ENCODE measurements at regions not wholly inside any gene's neighbourhood (a gene's known extent, or its start where the extent isn't known, plus 50 kb on each side); places are given as distances from the start of the nearest gene placed in this dataset.

- DNase-seq (ENCODE audit: low spot score in 2 of 2) (no peak), FAIRE-seq (no peak)
Measured at GRCh38 chr14:51533872-51534553, 117.7 kb upstream of the FRMD6 start.

- DNase-seq (ENCODE audit: low spot score in 2 of 2) (no peak), FAIRE-seq (no peak)
Measured at GRCh38 chr14:51534610-51535011, 117.1 kb upstream of the FRMD6 start.

GRCh38 chr14:51535443-51536044 lies 116.2 kb upstream of the FRMD6 start:
- DNase-seq (ENCODE audit: low spot score in 2 of 2) (no peak), FAIRE-seq (no peak)

GRCh38 chr14:51538973-51539372 lies 112.7 kb upstream of the FRMD6 start:
- no peak for FAIRE-seq
- DNase-seq (ENCODE audit: low spot score in 2 of 2), result no peak

- FAIRE-seq, result no peak
- DNase-seq (ENCODE audit: low spot score in 2 of 2), result no peak
Measured at GRCh38 chr14:51539571-51540037, 112.1 kb upstream of the FRMD6 start.

GRCh38 chr14:51540364-51540763 lies 111.3 kb upstream of the FRMD6 start:
- FAIRE-seq (no peak), DNase-seq (ENCODE audit: low spot score in 2 of 2) (no peak)

GRCh38 chr14:51544471-51544870 lies 107.2 kb upstream of the FRMD6 start:
- FAIRE-seq (no peak), DNase-seq (ENCODE audit: low spot score in 2 of 2) (no peak)

GRCh38 chr14:51544901-51545300 lies 106.8 kb upstream of the FRMD6 start:
- DNase-seq (ENCODE audit: low spot score in 2 of 2), result no peak
- FAIRE-seq, result no peak

GRCh38 chr14:51545396-51545795 lies 106.3 kb upstream of the FRMD6 start:
- DNase-seq (ENCODE audit: low spot score in 2 of 2) (no peak), FAIRE-seq (no peak)

- FAIRE-seq (no peak), DNase-seq (ENCODE audit: low spot score in 2 of 2) (no peak)
Measured at GRCh38 chr14:51546099-51546498, 105.6 kb upstream of the FRMD6 start.

- FAIRE-seq (no peak), DNase-seq (ENCODE audit: low spot score in 2 of 2) (no peak)
Measured at GRCh38 chr14:51546603-51547258, 105.0 kb upstream of the FRMD6 start.

- DNase-seq (ENCODE audit: low spot score in 2 of 2), result peak in 1 of 2 donors; percentile 13
- no peak for FAIRE-seq
Measured at GRCh38 chr14:51547260-51547659, 104.5 kb upstream of the FRMD6 start.

GRCh38 chr14:51547701-51548100 lies 104.0 kb upstream of the FRMD6 start:
- FAIRE-seq, result no peak
- DNase-seq (ENCODE audit: low spot score in 2 of 2), result no peak

GRCh38 chr14:51548187-51548586 lies 103.5 kb upstream of the FRMD6 start:
- FAIRE-seq (no peak), DNase-seq (ENCODE audit: low spot score in 2 of 2) (no peak)

- DNase-seq (ENCODE audit: low spot score in 2 of 2), result peak in 1 of 2 donors; percentile 15
- no peak for FAIRE-seq
Measured at GRCh38 chr14:51550636-51551035, 101.1 kb upstream of the FRMD6 start.

GRCh38 chr14:51552275-51552674 lies 99.4 kb upstream of the FRMD6 start:
- DNase-seq (ENCODE audit: low spot score in 2 of 2) (no peak), FAIRE-seq (no peak)

- DNase-seq (ENCODE audit: low spot score in 2 of 2), result no peak
- no peak for FAIRE-seq
Measured at GRCh38 chr14:51552768-51553404, 98.8 kb upstream of the FRMD6 start.

GRCh38 chr14:51554339-51554920 lies 97.3 kb upstream of the FRMD6 start:
- FAIRE-seq (no peak), DNase-seq (ENCODE audit: low spot score in 2 of 2) (no peak)

- DNase-seq (ENCODE audit: low spot score in 2 of 2), result no peak
- no peak for FAIRE-seq
Measured at GRCh38 chr14:51554953-51555352, 96.8 kb upstream of the FRMD6 start.

GRCh38 chr14:51561141-51561540 lies 90.6 kb upstream of the FRMD6 start:
- peak in 1 of 2 donors; percentile 11 for DNase-seq (ENCODE audit: low spot score in 2 of 2)
- no peak for FAIRE-seq

GRCh38 chr14:51562816-51563215 lies 88.9 kb upstream of the FRMD6 start:
- FAIRE-seq, result no peak

More at GRCh38 chr14:51562816-51563215, 88.9 kb upstream of the FRMD6 start:
- no peak for DNase-seq (ENCODE audit: low spot score in 2 of 2)

All from frontal cortex (tissue), 3 donors.